ENCODE measurements at regions not wholly inside any gene's neighbourhood (a gene's known extent, or its start where the extent isn't known, plus 50 kb on each side); places are given as distances from the start of the nearest gene placed in this dataset.
"Not testable (repeated sequence)": the region's sequence is repeated elsewhere in the genome, so short reads cannot be mapped to it uniquely, and the experiment has no call there.

DNA sequence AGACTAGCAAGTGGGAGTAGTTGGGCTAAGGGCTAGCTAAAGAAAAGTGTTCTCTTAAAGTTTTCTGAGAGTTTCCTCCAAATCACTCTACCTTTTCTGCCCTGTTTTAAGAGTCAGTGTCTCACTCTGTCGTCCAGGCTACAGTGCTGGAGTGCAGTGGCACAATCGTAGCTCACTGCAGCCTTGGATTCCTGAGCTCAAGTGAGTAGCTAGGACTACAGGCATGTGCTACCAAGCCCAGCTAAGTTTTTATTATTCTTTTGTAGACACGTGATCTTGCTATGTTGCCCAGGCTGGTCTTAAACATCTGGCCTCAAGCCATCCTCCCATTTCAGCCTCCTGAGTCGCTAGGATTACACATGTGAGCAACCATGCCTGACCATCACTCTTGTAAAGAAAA lies 378.9 kb downstream of the CAAP1 start:
- in situ Hi-C loops (cut with MboI; ENCODE audit: low sequenced_read_pairs), result no loop called here

DNA sequence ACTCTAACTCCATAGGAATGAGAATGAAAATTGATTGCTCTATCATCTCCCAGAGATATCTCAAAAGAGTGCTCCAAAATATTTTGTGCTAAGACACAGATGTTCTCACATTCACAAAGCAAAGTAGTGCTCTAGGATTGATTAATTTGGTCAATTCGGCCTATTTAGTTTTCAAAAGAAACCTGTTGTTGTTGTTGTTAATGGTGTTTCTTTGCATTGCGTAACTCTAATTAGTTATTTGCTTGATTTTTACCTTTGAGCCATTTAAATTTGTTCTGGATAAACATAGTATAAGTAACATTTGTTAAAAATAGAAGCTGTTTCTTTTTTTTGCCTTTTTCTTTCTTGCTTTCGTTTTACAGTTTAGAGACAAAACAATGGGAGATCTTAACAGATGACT lies 382.5 kb downstream of the CAAP1 start:
- in situ Hi-C loops (cut with MboI; ENCODE audit: low sequenced_read_pairs), result no loop called here

DNA sequence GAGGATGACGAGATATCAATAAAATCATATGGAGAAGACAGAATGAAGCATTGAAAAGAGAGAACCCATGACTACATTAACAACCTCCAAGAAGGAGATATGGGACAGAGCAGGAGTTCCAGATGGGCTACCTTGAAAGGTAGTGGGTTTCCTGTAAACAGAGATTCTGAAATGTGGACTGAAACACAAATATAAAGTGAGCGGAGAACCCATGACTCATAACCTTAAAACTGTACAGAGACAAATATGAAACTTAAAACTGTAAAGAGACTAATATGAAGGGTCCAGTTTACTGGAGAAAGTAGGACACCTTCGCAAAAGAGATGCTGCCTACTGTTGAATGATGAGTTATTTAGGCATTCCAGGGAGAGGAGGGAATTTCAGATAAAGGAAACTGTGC lies 383.7 kb downstream of the CAAP1 start:
- in situ Hi-C loops (cut with MboI; ENCODE audit: low sequenced_read_pairs), result no loop called here

DNA sequence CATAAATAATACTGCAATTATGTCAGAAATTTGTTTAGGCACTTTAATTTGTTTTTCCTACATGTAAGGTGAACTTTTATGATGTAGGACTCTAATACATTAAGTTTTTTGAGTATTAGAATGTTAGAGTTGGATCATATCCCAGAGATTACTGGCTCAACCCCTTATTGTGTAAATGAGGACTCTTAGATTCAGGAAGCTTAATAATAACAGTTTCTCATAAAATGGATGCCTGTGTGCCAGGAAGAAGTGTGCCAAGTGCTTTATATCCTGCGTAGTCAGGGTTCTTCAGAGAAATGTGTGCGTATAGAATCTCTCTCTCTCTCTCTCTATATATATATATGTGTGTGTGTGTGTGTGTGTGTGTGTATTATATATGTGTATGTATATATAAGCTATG lies 388.5 kb downstream of the CAAP1 start:
- in situ Hi-C loops (cut with MboI; ENCODE audit: low sequenced_read_pairs), result no loop called here

DNA sequence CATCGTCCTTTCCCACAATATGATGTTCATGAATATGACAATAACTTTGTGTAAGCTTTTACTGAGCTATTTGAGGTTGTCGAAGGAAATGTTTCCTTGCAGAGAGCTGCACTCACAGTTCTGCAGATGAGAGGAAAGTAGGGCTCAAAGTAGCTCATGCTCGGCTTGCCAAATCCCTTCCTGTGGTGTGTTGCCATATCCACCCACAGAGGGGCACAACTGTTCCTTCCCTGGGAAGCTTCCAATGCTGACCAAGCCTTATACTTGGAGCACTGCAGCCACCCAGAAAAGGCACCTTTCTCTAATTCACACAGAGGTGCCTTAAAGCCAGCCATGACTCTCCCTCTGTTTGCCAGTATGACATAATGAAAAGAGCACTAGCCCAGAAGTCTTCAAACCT lies 390.3 kb downstream of the CAAP1 start:
- in situ Hi-C loops (cut with MboI; ENCODE audit: low sequenced_read_pairs), result no loop called here

DNA sequence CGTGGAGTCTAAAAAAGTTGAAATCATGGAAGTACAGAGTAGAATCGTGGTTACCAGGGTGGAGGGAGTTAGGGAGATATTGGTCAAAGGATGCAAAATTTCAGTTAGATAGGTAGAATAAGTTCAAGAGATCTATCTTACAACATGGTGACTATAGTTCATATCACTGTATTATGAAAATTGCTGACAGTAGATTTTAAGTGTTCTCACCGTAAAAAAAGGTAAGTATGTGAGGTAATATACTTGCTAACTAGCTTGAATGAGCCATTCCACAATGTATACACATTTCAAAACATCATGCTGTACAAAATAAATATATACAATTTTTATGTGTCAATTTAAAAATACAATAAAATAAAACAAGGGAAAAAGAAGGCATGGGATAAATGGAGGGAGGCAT lies 392.1 kb downstream of the CAAP1 start:
- in situ Hi-C loops (cut with MboI; ENCODE audit: low sequenced_read_pairs), result no loop called here

DNA sequence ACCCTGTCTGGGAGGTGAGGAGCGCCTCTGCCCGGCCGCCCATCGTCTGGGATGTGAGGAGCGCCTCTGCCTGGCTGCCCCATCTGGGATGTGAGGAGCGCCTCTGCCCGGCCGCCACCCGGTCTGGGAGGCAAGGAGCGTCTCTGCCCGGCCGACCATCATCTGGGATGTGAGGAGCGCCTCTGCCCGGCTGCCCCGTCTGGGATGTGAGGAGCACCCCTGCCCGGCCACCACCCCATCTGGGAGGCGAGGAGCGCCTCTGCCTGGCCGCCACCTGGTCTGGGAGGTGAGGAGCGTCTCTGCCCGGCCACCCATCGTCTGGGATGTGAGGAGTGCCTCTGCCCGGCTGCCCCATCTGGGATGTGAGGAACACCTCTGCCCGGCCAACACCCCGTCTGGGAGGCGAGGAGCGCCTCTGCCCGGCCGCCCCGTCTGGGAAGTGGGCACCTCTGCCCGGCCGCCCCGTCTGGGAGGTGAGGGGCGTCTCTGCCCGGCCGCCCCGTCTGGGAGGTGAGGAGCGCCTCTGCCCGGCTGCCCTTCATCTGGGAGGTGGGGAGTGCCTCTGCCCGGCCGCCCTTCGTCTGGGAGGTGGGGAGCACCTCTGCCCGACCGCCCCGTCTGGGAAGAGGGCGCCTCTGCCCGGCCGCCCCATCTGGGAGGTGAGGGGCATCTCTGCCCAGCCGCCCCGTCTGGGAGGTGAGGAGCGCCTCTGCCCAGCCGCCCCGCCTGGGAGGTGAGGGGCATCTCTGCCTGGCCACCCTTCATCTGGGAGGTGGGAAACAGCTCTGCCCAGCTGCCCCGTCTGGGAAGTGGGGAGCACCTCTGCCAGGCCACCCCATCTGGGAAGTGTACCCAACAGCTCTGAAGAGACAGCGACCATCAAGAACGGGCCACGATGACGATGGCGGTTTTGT lies 399.7 kb downstream of the CAAP1 start:
- in situ Hi-C loops (cut with MboI; ENCODE audit: low sequenced_read_pairs), result not testable (repeated sequence)

DNA sequence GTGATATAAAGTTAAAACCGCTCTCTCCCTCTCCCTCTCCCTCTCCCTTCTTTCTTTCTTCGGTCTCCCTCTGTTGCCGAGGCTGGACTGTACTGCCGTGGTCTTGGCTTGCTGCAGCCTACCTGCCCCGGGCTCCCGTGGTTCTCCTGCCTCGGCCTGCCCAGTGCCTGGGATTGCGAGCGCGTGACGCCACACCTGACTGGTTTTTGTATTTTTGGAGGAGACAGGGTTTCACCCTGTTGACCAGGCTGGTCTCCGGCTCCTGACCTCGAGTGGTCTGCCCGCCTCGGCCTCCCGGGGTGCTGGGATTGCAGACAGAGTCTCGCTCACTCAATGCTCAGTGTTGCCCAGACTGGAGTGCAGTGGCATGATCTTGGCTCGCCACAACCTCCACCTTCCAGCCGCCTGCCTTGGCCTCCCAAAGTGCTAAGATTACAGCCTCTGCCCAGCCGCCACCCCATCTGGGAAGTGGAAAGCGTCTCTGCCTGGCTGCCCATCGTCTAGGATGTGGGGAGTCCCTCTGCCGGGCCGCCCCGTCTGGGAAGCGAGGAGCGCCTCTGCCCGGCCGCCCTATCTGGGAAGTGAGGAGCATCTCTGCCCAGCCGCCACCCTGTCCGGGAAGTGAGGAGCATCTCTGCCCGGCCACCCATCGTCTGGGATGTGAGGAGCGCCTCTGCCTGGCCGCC lies 400.5 kb downstream of the CAAP1 start:
- in situ Hi-C loops (cut with MboI; ENCODE audit: low sequenced_read_pairs), result not testable (repeated sequence)

DNA sequence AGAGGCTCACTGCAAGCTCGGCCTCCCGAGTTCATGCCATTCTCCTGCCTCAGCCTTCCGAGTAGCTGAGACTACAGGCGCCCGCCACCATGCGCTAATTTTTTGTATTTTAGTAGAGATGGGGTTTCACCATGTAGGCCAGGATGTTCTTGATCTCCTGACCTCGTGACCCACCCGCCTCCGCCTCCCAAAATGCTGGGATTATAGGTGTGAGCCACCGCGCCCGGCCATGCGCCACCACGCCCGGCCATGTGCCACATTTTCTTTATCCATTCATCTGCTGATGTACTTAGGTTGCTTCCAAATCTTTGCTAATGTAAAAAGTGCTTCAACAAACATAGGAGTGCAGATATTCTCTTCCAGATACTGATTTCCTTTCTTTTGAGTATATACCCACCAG lies 408.6 kb downstream of the CAAP1 start:
- in situ Hi-C loops (cut with MboI; ENCODE audit: low sequenced_read_pairs), result no loop called here

DNA sequence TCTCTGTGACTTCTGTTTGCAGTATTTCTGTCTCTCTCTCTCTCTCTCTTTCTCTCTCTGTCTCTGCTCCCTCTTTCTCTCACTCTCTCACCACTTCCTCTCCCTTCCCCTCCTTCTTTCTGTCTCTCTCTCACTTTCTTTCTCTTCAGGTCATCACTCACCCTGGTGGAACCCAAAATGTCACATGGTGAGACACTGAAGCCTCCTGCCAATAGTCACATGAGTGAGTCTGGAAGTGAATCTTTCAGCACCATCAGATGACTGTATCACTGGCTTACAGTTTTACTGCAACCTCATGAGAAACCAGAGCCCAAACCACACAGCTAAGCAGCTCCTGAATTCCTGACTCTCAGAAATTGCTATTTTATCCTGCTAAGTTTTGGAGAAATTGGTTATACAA lies 414.6 kb downstream of the CAAP1 start:
- in situ Hi-C loops (cut with MboI; ENCODE audit: low sequenced_read_pairs), result no loop called here

DNA sequence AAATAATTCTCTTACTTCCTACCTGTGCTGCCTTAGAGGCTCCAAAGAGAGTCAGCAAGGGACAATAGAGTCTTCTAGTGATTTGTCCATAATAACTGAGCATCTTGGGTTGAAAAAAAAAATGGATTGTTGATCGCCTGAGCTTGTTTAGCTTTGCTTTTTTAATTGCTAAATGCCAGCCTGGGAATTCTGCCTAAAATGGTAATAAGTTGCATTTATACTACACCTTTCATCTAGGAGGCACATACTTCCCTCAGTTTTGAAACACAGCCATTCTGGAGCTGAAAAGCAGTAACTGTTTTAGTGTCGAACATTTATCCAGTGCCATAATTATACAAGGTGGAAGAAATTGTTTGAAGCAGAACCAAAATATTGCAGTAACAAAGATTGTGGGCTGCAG lies 421.3 kb downstream of the CAAP1 start:
- in situ Hi-C loops (cut with MboI; ENCODE audit: low sequenced_read_pairs), result no loop called here

DNA sequence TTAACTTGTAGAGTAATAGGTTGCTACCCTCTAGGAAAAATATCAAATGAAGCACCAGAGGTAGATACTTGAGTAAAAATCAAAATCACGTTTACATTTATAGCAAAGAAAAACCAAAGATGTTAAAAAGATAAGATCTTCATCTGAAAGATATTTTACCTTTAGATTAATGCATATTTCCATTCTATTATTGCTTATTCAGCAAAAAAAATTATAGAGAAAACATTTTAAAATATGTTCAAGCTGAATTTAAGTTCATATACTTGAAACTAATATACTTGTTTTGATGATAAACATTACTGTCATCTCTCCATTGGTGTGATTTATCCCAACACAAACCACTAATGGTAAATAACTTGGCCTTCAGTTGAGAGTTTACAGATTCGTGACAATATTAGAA lies 422.3 kb downstream of the CAAP1 start:
- in situ Hi-C loops (cut with MboI; ENCODE audit: low sequenced_read_pairs), result no loop called here

DNA sequence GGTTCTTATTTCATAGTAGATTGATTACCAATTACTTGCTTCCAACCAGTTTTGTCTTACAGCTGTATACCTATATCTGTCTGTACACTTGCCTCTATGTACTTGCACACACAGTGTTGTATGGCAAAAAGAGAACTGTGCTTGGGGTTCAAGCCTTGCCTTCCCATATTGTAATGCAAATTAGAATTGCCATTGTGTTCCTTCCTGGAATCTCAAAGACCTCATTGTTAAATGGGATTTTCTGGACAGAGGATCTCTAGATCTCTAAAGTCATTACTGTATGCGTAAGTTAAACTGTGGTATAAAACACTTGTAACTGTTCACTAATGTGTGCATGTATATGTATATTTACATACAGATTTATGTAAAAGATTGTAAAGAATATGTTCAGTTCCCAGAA lies 428.8 kb downstream of the CAAP1 start:
- in situ Hi-C loops (cut with MboI; ENCODE audit: low sequenced_read_pairs), result no loop called here

DNA sequence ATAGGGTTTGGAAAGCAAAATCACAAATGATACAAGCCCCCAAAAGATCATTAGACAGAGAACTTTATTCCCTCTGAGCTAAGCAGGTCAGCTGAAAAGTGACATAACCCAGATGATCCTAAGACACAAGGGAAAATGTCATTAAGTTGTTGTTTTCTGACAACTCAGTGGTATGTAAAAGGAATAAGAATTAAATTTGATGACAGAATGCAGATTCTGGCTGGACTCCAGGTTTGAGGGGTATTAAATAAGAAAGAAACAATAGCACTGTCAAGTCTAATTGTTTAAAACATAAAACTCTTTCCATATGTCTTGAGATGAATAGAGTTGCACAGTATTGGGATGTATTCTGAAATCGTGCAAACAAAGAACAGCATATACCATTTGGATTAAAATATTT lies 429.9 kb downstream of the CAAP1 start:
- in situ Hi-C loops (cut with MboI; ENCODE audit: low sequenced_read_pairs), result no loop called here

DNA sequence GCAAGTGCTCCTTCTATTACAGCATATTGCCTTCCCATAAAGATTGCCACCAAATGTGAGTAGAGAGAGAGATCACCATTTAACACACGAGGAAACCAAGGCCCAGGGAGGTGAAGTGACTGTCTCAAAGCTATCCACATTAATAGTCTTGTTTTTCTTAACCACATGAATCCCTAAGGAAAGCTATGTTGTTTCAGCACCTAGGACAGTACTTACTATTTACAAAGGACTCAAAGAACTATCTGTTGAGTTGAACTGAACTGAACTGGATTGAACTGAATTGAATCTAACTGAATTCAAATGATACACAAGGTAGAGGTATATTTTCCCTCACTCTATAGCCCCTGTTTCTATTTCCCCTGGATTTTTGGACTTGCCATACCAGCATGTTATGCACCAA lies 430.4 kb downstream of the CAAP1 start:
- in situ Hi-C loops (cut with MboI; ENCODE audit: low sequenced_read_pairs), result no loop called here

DNA sequence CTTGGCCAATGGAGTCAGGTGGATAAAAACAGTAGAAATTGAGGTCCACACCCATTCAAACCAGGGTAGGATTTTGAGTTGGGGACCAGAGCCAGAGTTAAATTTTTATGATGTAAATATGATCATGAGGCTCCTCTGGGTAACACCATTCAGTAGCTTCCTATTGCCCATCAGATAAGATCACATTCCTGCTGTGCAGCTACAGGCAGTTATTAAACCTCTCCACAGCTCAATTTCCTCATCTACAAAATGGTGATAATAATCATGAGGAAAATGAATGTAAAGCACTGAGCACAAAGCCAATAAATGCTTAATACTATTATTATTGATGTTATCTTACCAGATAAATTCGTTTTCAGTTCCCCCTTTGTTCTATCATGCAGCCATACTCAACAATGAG lies 432.0 kb downstream of the CAAP1 start:
- in situ Hi-C loops (cut with MboI; ENCODE audit: low sequenced_read_pairs), result no loop called here

DNA sequence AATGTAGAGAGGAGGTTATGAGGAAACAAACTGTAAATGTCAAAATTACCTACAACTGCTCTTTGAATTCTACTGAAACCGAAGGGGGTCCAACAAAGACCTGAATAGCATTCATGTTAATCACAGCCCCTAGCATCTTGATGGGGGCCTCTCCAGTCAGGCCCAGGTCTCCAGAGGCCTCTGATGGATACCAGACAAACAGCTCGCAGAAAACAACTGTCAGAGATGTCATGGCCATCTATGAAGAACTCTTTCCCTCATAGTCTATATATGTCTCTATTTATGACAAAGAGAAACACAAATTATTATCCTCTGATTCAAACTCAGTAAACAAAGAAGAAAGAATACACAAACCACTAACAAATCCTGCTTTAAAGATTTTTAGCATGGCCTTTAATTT lies 432.6 kb downstream of the CAAP1 start:
- in situ Hi-C loops (cut with MboI; ENCODE audit: low sequenced_read_pairs), result no loop called here

DNA sequence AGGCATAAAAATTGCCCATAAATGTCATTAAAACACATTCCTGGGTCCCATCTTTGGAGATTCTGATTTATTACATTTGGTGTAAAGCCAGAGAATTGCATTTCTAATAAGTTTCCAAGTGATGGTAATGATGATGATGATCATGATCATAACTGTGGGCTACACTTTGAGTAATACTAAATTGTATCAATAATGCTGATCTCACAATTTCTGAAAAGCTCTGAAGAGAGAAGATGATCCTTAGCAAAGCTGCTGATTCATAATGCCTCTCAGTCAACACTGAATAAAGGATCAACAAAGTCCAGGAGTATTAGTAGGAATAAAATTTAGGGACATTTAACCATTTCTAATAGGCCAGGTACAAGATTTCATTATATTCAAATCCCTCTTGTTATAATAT lies 434.5 kb downstream of the CAAP1 start:
- in situ Hi-C loops (cut with MboI; ENCODE audit: low sequenced_read_pairs), result no loop called here

DNA sequence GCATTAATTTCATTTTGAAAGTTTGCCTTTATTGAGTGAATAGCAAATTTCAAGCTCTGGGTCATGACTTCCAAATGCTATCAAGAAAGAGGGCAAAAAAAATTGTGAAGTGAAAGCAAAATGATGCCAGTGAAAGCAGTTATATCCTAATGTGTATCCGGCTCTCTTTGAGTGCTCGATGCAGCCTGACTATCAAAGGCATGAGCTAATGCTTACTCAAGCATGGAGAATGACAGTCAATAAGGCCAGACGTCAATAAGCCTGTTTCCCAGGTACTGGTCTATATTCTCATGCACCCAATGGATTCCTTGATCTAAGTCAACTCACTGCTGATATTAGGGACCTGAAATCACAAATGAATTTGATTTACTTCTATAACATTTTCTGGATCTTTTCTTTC lies 435.5 kb downstream of the CAAP1 start:
- in situ Hi-C loops (cut with MboI; ENCODE audit: low sequenced_read_pairs), result no loop called here

DNA sequence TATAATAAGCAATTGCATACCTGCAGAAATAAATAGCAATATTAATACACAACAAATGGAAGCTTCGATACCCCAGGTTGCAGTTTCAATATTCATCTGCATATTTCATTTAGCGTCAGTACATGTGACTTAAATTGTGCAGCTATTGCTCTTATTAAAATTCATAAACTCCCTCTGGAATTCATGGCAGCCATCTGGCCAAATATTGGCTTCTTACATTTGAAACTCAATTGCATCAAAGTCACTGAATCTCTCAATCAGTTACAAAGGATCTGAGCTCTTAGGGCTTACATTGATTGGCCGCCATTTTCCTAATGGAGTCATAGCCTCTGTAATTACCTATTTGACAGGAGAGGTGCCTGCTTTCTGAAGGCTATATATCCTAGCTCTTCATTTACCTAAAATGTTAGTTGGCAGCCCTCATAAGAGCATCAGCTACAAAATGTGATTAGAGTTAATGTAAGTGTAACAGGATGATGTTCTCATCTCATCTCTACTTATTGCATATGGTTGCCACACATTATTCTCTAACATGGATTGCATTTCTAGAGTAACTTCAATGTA lies 453.5 kb downstream of the CAAP1 start:
- in situ Hi-C loops (cut with MboI; ENCODE audit: low sequenced_read_pairs), result no loop called here

DNA sequence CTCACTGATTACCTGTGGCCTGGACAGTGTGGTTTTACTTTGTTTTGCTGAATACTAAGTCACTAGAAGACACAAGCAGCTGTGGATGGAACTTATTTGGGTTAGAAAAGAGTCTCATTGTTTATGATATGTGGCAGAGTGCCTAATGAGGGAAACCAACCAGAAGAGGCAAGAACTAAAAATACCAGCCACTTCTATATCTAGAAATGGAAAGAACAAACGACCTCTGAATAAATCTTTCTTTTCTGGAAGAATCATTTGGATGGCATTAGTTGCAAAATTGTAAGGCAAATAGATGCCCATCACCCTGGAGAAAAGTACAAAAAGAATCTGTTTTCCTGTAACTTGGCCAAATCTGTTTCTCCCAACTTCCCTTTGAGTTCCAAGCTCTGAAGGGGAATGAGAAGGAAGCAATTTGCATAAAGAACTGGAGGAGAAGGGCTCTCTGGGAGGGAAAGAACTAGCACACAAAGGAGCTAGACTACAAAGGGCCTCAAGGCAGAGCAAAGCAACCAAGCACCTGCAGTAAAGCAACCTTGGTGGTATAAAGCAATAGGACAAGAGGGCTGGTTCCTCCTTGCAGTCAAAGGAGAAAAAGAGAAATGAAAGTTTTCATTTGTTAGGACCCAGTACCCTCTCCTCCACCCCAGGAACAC lies 455.4 kb downstream of the CAAP1 start:
- in situ Hi-C loops (cut with MboI; ENCODE audit: low sequenced_read_pairs), result no loop called here

Measured in HL-60/S4 treated with phorbol 12-myristate 13-acetate at 8.2 ng/mL for 4 days and 3 days (cell line).